ENCODE measurements at regions not wholly inside any gene's neighbourhood (a gene's known extent, or its start where the extent isn't known, plus 50 kb on each side); places are given as distances from the start of the nearest gene placed in this dataset.

DNA sequence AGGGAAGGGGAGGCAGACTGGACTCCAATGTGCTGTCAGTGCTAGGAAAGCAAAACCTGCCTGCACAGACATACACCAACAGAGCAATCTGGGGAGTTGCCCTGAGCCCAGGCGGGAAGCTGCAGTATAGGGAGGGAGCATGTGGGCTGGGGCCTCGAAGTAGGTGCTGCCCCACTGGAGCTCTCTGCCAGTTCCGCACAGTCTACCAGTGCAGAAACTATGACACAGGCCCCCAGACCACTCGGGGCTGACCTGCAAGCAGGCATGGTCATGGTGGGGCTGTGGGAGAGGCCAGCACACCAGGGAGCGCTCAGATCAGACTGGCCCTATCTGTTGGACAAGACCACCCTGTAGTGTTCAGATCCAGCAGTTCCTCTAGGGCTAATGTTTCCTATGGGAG is 344.1 kb upstream of the TRAM1L1 start:
- DNase-seq (ENCODE audit: low read depth) = no peak

DNA sequence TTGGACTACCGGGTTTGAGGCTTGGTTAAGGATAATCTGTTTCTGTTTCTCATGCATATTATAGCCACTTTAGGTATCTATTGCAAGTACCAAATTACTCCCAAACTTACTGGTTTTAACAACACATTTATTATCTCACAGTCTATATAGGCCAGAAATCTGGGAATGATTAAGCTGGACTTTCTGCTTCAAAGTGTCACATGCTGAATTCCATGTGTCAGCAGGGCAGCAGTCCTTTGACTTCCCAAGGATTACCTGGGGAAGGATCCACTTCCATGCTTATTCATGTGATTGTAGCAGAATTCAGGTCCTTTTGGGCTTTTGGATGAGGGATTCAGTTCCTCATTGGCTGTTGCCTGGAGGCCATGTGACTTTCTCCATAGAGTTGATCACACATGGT is 349.0 kb upstream of the TRAM1L1 start:
- DNase-seq (ENCODE audit: low read depth) = no peak

DNA sequence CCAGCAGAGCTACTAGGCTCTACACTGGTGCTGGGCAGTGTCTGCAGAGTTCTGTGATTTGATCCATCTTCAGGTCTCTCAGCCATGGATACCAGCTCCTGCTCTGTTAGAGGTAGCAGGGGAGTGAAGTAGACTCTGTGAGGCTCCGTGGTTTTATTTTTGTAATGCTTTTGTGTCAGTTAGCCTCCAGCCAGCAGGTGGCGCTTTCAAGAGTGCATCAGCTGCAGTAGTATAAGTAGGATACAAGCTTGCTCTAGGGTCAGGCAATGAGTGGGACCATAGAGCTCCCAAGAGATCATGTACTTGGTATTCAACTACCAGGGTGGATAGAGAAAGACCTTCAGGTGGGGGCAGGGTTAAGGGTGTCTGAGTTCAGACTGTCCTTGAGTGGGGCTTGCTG is 362.5 kb upstream of the TRAM1L1 start:
- DNase-seq (ENCODE audit: low read depth) = no peak

DNA sequence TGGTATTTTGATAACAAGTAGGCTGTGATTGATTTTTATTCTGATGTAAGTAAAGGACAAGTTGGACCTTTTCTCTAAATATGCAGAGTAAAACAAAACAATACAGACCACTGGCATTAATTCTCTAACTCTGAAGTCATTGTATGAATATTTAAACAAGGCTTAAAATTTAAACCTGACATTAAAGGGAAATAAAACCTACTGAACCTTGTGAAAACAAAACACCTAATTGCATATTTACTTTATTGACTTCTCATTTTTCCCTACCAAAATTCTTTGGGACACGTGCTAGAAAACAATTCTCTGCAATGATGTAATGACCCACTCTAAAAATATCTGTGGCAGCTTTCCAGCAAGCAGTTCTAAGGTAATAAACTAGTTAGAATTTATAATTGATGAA is 369.7 kb upstream of the TRAM1L1 start:
- no peak for DNase-seq (ENCODE audit: low read depth)

DNA sequence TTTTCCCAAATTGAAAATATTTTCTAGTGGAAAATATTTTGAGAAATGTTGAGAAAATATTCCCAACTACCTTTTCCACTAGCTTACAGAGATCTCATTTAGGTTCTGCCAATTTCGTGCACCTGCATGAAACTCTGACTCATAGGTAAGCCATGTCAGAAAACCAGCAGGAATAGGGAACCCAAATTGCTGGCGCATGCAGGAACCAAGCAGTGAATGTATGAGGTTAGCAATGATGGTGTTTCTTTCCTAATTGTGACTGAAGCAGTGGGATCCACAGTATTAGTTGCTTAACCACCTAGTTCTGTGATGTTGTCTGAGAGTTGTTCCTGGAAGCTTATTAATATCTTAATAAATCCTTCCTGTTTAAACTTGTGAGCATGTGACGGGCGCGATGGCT is 381.0 kb upstream of the TRAM1L1 start:
- no peak for DNase-seq (ENCODE audit: low read depth)

DNA sequence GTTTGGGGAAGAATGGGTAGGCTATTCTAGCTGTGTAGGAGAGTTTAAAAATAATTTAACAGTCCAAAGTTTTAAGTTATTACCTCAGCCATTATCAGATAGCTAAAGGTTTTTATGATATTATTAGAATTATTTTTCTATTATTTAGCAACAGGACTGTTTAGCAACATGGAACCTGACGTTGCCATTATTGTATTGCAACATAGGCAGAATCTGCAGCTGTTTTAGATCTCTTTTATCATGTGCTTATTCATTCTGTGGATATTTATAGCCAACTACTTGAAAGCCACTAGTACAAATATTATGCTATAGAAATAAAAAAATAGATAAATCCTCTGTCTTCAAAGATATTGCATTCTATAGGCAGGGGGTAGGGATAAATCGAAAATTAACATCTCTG is 382.0 kb upstream of the TRAM1L1 start:
- no peak for DNase-seq (ENCODE audit: low read depth)

DNA sequence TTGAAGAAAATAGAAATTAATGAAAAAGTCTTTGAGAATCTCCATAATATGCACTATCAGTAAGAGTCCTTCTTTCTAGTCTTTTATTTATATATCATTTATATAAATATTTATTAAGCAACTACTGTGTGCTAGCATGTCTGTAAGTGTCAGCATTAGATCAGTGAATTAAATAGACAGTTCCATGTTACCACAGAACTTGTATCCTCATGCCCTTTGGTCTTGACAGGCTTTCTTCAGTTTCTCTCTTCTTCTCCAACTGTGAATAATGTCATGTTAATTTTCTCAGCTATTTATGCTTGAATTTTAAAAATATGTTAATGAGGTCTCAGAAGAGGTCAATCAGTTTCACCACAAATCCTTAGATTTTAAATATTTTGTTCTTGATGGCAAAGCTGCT is 389.6 kb upstream of the TRAM1L1 start:
- DNase-seq (ENCODE audit: low read depth) = no peak

DNA sequence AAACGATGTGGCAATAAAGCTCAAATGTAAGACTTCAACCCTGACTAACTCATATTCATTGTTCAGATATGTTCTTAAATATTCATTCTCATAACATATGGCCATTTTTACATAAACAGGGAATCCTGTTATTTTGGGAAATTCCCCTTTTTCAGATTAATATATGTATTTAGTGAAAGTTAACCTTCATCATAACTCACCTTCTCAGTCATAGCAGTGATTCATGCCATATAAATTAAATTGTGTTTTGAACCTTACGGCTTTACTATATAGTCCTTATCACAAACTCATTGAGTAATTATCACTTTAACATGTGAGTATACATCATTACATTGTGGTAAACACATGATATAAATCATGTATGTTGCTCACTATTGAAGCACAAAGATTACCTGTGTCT is 392.5 kb upstream of the TRAM1L1 start:
- no peak for DNase-seq (ENCODE audit: low read depth)

DNA sequence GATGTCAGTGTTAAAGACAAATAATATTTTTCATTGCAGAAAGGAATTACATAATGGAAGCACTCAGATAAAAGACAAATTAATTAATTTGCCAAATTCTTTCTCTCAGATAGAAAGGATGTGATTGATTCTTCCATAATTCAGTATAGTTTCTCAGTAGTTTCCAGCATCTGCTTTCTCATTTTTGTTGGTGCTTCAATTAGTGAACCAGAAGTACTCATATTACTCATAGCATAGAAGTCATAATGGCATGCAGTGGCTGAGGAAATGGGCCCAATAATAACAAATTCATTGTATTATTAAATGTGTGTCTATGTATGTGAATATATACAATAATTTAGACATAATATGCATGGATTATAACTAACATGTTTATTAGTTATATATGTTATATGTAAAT is 393.3 kb upstream of the TRAM1L1 start:
- no peak for DNase-seq (ENCODE audit: low read depth)

DNA sequence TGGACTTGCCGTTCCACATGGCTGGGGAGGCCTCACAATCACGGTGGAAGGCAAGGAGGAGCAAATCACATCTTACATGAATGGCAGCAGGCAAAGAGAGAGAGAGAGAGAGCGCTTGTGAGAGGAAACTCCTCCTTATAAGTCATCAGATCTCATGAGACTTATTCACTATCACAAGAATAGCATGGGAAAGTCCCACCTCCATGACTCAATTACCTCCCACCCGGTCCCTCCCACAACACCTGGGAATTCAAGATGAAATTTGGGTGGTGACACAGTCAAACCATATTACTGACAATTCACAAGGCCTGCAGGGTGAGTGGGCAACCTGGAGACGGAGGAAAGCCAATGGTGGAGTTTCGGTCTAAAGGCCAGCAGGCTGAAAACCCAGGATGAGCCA is 394.3 kb upstream of the TRAM1L1 start:
- DNase-seq (ENCODE audit: low read depth) = no peak

DNA sequence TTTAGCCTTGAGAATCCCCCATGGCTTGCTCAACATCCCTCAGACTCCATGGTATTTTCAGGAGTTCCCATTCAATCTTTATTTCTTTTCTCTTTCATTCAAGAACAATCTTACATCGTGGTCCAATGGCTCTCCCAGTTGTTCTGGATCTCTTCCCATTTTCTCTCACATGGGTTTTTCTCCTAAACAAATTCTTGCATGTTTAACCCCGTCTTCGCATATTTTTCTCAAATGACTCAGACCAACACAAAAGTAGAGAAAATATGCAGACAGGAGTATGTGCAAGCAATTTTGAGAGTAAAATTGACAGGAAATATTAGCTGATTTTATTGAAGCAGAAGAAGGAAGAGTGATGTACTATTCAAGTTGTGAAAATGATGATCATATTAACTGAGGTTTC is 396.4 kb upstream of the TRAM1L1 start:
- DNase-seq (ENCODE audit: low read depth) = no peak

DNA sequence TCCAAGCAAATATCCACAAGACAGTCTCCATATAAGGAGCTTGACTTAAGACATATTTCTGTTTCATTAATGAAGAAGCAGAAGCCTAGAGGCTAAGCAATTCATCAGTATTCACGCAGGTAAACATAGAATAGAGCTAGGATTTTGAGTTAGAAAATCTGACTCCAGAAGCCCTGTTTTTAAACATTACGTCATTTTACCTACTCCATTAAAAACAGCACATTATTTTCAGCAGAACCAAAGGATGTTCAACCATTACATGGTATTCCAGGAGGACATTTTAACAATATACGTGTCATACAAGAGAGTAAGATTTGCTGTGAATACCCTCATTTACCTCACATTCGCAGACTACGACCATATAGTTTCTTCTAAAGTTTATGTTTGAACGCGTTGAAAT is 403.3 kb upstream of the TRAM1L1 start:
- DNase-seq (ENCODE audit: low read depth) = no peak

DNA sequence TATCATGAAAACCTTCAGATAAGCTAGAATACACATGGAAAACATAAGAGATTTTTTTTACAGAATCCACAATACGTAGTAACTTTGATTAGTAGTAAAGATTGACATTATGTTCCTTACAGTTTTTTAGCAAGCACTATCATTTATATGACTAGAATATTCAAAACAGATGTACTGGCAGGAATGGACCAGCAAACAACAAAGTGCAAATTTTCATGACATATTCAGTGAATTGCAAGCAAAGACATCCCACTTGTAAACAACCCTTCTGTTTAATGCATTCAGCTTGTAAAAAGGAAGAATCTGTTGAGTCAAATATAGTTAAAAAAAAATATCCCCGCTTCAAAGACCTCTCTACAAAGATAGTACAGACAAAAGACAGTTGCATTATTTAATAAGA is 403.7 kb upstream of the TRAM1L1 start:
- DNase-seq (ENCODE audit: low read depth) = no peak

DNA sequence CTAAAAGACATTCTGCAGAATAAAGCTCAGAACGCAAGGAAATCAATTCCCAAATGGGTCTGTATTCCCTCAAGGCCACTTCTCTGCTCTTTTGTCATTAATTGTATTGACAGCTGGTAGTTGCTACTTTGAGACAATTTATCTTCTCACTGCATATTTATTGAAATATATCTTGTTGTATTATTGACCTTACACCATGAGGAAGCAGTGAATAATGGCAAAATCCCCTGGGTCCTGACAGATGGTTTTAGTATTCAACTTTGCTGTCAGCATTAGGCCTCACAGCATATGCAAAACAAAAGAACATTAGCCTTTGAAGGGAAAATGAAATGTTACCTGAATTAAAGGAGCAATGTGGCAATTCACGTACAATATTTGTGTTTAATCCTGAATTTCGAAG is 406.1 kb upstream of the TRAM1L1 start:
- DNase-seq (ENCODE audit: low read depth) = no peak

DNA sequence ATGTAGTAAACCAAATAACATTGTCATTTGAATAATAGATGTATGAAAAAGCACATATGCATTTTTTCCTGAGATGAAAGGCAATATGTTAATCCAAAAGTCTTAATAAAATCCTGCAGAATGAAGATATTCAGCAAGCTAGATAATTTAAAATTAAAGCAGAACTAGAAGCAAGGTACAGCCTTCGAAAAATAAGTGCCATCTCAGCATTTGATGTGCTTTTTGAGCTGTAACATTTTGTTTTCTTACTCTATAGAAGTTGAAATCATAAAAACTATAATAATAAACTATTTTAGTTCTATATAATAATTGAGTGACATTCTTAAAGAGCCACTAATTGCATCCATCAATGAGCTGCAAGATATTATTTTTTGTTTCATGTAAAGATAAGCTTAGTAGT is 410.4 kb upstream of the TRAM1L1 start:
- no peak for DNase-seq (ENCODE audit: low read depth)

DNA sequence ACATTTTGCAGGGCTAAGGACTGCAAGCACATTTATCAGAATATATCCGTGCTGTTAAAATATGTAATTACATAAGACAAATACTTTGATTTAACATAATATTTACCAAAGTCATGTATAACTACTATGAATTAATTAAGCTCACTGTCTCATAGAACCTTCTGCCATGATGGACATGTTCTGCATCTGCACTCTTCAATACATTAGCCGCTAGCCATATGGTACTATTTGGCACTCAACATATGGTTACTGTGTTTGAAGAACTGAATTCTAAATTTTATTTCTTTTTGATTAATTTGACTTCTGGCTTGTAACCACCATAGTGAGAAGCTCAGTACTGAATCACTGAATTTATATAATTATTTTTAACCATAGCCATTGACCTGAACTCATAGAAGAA is 427.0 kb upstream of the TRAM1L1 start:
- DNase-seq (ENCODE audit: low read depth) = no peak

DNA sequence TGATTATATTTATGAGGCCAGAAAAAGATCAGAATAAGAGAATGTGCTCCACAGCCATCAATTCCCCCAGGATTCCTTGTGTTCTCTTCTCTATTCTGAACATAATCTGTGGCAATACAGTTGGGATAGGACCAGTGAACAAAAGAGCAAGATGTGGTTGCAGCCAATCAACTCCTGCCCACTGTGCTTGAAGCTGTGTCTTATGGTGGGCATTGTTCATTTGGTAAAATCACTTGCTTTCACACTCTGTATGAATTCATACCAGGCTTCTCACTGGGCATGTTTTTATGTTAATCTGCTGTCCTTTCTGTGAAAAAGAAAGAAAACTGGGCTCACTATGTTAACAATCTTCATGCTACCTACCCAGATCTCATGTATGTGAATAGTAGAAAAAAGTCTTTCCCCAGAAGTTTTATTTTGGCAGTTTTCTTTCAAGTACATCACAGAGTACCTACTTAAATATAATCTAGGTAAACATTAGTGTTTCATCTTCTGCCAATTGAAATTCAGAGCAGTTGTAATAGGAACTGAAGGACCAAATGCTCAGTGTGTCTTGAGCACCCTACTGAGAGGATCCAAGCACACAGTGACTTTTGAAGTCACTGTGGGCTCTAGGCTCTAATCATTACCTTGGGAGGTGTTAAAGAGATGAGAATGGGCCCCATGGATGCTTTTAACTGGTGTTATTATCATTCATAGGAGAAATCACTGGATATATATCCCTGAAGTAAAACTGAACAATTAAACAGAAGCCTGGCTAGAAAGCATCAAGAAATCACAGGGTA is 429.2 kb upstream of the TRAM1L1 start:
- DNase-seq (ENCODE audit: low read depth) = no peak

DNA sequence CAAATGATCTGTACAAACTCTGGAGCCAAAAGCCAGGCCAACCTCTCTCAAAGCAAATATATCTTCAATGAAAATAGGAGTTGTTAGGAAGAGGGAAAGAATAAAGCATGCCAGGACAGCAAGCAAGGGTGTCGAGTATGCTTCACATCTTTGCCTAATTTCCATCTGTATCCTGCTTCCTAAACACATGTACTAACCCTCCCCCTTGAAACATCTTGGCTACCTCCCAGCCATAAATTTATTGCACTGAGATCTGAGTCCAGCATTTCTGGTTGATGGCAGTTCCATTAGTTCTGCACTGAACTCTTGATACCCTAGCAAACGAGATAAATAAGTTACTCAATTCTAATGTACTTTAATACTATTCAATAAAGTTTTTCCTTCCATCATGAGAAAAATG is 430.5 kb upstream of the TRAM1L1 start:
- DNase-seq (ENCODE audit: low read depth) = no peak

DNA sequence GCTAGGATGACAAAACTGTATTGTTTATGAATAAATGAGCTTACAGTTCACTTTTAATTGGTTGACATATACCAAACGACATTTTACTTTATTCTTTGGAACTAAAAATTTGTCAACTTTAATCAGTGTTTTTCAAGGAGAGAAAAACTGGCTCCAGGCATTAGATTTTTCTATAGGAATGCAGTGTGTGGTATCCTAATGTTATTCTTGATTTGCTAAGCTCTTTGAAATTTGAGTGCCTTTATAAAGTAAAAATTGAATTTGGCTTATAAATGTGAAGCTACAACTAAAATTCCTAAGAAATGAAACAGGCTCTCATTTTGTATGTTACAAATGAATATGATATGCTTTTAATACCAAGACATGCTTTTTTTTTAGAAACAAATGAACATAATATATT is 442.2 kb upstream of the TRAM1L1 start:
- DNase-seq (ENCODE audit: low read depth) = no peak

DNA sequence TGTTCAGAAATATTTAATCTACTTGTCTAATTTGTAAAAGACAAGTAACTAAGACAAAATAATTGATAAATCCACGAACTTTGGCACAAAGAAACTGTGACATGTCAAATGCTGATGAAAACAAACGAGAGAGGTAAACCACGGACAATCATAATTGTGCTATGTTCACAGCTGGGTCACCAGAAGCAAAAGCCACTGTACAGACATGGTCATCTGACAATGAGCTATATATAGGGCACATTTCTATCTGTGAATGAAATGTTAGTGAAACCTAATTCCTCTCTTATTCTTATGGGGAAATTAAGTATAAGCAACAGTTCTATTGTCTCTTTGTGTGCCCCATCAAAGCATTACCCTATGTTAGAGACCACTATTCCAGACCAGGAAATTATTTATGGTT is 444.0 kb upstream of the TRAM1L1 start:
- DNase-seq (ENCODE audit: low read depth) = no peak

DNA sequence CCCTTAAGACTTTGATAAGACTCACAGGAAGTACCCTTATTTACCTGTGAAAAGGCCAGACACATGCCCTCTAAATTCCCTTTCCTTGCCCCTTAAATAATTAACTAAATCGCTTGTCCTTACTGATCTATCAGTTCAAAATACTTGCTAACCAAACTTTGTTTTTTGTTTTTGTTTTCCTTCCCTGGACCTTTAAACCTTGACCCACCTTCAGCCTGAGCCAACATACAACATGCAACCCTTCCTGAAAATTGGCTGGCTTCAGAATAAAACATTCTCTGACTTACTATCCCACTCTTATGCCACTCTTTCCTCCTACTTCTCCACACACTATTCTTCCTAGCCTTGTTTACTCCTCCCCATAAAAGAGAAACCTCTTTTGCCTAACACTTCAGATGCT is 448.1 kb upstream of the TRAM1L1 start:
- no peak for DNase-seq (ENCODE audit: low read depth)

DNA sequence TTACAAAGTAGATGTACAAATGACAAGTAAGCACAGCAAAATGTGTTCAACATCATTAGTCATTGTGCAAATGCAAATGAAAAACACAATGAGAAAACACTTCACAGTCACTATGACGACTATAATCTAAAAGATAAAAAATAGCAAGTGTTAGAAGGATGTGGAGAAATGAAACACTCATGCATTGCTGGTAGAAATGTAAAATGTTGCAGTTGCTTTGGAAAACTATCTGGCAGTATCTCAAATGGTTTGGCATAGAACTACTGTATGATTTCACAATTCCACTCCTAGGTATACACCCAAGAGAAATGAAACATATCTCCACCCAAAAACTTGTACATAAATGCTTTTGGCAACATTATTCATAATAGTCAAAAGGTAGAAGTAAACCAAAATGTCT is 459.7 kb upstream of the TRAM1L1 start:
- DNase-seq (ENCODE audit: low read depth) = no peak

DNA sequence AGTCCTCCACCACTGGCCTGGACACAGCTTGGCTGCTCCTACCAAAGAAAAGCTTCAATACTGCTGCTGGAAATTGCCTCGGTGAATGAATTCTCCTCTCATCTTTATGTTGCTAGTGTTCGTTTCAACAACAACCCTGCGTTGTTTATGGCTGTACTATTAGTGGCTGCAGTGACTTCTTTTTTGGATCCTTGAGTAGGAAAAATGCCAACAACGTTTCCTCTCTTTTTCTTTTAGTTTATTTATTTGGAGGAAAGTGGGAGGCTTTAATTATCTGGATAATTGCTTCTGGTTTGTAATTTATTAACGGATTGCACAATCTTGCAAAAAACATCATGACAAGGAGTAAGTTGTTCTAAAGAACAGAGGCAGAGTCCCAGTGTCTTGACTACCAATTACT is 464.1 kb upstream of the TRAM1L1 start:
- DNase-seq (ENCODE audit: low read depth) = no peak

DNA sequence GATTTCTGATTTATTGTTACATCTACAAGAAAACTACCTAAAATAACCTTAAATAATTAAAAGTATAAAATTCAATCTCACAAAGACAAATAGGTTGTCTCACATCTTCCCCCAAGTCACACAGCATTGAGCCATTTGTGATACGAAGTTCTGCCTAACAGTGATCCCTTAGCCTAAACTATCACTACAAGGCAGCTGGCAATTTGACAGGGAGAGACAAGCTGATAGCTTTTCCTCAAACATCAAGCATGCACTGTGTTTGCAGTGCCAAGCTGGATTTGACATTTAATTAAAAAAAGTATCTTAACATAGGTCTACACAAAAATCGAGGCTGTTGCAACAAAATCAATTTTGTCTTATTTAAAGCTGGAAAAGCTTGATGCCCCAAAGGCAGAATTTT is 464.7 kb upstream of the TRAM1L1 start:
- no peak for DNase-seq (ENCODE audit: low read depth)

DNA sequence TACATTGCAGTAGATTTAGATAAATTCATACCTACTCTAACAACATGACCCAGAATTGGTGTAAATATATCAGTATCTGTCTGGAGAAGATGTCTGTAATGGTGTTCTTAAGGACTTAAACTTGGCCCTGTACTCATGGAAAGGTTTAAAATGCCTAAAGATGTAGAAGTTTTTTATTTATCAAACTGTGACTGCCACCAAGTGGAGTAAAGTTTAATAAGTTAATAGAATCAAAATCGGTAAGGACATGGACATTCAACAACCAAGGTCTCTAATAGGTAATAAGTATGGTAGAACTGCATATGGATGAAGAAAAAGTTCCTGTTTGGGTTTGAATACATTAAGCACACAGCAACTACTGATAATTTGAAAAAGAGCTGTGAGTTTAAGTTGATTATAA is 474.0 kb upstream of the NDST3 start:
- DNase-seq (ENCODE audit: low read depth) = peak; percentile 1
